GM12801 (cell line): ENCODE measurements at regions not wholly inside any gene's neighbourhood (a gene's known extent, or its start where the extent isn't known, plus 50 kb on each side); places are given as distances from the start of the nearest gene placed in this dataset.

Source experiments
- CTCF ChIP-seq: IDR thresholded peaks from one replicate; pipeline ENCODE4 v1.5.1; 2011; ENCODE audit warnings: control low read depth; ENCODE audit not compliant: insufficient read length; ENCODE audit errors: extremely low read depth

- no peak for TF ChIP-seq CTCF
Measured at GRCh38 chr2:8138923-8139667, 542.8 kb upstream of the ID2 start.

DNA sequence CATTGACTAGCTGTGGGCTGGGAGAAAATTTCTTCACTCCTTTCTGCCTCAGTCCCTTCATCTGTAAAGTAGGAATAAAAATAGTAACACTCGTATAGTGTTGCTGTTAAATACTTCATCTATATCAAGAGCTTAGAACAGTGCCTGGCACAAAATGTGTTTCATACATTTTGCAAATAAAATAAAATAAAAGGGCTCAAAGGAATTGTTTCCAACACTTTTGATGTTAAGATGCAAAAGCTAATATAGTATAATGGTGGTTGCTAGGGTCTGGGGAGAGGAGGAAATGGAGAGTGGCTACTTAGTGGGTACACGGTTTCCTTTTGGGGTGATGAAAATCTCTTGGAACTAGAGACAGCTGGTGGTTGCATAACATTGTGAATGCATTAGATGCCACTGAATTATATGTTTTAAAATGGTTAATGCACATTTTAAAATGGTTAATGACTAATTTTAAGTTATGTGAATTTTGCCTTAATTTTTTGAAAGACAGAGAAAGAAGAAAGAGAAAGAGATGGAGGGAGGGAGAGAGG, 542.1 kb upstream of the ID2 start:
- no peak for TF ChIP-seq CTCF

GRCh38 chr2:8141079-8141707, 540.7 kb upstream of the ID2 start:
- TF ChIP-seq CTCF, result no peak

DNA sequence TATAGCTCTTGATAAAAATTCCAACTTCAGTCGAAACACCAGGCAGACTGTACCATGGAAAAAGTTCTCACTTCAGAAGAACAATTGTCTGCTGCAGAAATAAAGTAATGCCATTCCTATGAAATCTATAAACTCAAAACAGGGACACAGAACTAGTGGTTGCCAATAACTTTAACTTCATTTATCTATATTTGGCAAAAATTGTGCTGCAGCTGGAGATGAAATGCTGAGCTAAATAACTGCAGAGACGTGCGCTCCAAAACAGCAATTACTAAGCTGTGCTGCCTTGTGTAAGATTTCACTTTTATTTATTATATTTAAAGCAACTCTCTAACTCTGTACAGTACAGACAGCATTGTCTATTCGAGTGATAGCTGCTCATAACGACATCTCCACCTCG, 540.1 kb upstream of the ID2 start:
- TF ChIP-seq CTCF, result no peak

DNA sequence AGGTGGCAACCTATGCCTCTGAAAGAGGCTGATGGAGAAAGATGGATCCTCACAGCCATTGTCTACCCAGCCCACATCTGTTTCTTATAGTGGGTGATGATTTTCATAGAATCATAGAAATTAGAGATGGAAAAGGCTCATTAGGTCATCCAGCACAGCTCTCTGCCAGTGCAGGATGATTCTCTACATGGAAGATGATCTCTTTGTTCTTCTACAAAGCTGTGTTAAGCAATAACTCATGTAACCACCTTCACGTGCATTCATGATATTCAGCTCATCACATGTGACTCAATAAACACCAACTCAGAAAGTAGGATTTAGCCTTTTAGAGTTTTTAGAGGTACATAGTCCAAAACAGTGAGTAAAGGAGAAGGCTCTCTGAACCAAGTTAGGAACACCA, 539.4 kb upstream of the ID2 start:
- TF ChIP-seq CTCF, result no peak

- no peak for TF ChIP-seq CTCF
Measured at GRCh38 chr2:8144131-8144631, 537.7 kb upstream of the ID2 start.

GRCh38 chr2:8144785-8145184, 537.1 kb upstream of the ID2 start:
- TF ChIP-seq CTCF, result no peak
